GM21526 (cell line): ENCODE measurements at regions not wholly inside any gene's neighbourhood (a gene's known extent, or its start where the extent isn't known, plus 50 kb on each side); places are given as distances from the start of the nearest gene placed in this dataset.

Source experiments
- ATAC-seq: cut with Tn5 transposase; IDR thresholded peaks from one replicate; pipeline ENCODE4 v1.9.1; 2021; ENCODE audit warnings: moderate library complexity; ENCODE audit not compliant: unreplicated experiment, low FRiP score

DNA sequence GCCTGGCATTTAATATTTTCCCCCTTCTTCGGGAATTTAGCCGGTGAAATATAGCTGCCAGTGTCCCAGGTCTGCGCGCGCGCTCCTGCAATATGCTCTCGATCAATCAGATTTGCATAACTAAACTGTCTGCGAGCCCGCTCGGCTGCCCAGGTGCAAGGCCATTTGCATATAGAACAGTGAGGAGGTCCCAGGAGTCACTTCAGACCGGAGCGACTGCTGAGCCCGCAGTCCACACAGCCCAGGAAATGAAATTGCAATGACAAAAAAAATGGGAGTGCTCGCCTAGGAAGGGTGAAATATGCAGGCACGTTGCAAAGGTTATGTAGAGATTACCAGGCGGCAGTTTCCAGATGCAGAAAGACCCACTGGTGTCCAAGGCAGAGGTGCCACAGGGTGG lies 228.5 kb downstream of the VRK1 start:
- no peak for ATAC-seq

DNA sequence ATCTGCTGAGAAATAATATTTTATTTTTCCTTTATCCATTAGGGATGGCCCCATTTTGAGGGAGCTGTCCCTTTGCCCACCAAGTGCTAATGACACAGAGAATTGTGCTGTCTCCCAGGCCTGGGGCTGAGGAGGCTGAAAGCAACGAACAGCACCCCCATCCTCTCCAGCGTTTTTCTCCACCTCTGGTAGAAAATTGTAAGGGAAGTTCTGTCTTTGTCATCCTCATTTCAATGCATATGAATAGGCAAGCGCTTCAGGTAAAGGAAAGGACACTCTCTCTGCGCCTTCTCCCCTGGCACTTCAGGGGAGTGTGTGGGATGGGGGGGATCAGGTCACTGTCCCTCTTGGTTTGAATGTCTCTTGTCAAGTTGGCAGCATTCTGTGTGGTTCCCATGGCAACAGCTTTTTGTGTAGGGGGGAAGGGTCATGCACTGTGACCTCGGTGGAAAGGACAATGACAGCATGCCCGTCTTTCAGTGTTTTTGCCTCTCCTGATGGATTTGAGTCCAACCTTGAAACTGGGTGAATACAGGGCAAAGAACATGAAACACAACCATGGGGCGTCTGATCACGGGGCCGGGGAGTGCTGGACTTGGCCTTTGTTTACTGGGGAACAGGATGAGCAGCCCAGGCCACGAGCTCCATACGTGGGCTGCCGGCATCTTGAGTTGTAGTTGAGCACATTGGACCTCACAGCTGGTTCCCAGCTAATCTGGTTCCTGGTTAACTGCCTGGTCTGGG lies 230.2 kb downstream of the VRK1 start:
- no peak for ATAC-seq

- ATAC-seq = no peak
Measured at GRCh38 chr14:97028382-97028781, 231.2 kb downstream of the VRK1 start.

DNA sequence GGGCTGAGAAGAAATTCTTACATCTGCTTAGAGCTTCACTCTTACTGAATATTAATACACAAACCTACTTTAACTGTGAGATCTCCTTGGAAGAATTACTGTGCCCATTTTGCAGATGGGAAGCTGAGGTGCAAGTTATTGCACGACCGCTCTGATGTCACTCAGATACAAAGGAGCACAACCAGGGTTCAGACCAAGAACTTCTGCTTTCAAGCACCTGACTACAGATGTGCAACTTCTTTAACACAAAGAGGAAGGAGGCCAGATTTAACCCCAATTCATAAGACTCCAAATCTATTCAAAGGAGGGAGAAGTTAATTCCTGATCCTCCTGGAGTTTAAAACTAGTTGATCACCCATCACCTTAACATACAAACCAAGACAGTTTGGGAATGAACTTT lies 232.6 kb downstream of the VRK1 start:
- no peak for ATAC-seq

- ATAC-seq = no peak
Measured at GRCh38 chr14:97031530-97031929, 234.3 kb downstream of the VRK1 start.

DNA sequence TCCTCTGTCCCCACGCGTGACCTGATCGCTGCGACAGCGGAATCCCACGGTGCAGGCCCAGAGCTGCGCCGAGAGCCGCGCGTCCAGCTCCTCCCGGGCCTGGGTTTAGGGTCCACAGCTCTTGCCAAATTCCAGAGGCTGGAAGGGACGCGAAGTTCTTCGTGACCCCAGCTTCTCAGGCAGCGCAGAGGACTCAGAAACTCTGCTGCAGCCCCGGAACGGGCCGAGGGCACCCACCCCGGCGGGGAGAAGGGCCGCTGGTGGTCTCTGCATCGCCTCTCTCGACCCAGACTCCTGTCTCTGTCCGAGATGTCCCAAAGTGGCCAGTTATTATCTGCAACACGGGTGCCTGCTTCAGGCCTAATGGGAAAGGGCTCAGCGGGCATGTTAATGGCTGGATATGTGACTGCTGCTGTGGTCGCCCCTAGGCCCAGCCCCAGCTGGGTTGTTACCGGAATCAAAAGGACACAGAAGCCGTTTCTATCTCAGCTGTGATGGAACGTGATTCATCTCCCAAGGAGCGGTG lies 236.4 kb downstream of the VRK1 start:
- no peak for ATAC-seq

DNA sequence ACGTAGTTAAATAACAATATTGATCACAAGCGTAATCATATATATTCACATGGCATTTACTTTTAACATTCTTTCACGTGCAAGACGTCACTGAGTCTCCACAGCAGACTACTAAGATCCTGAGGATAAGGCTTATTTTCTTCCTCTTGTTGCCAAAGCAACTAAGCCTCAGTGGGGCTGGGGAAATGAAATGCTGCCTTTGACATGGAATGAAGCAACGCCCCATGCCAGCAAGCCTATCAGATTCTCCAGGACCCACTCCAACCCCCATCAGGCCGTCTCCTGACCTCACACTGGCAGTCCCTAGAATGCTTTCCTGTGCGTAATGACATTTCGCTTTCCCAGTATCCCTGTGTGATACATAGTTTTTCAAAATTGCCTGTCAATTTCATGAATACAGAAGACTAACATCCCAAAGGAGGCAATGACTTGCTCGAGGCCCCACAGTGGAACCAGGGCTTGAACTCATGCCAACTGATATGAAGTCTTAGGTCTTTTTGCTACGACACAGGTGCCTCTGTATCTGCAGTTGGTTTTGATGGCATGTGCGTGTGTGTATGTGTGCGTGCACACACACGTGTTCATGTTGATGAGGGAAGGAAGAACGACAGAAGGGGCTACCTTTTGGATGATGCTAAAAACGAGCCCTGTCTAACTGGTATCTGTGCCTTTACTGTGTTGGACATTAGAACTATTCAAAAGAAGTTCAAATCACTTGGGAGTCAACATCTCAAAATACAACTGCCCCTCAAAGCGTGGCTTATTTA lies 239.1 kb downstream of the VRK1 start:
- no peak for ATAC-seq

DNA sequence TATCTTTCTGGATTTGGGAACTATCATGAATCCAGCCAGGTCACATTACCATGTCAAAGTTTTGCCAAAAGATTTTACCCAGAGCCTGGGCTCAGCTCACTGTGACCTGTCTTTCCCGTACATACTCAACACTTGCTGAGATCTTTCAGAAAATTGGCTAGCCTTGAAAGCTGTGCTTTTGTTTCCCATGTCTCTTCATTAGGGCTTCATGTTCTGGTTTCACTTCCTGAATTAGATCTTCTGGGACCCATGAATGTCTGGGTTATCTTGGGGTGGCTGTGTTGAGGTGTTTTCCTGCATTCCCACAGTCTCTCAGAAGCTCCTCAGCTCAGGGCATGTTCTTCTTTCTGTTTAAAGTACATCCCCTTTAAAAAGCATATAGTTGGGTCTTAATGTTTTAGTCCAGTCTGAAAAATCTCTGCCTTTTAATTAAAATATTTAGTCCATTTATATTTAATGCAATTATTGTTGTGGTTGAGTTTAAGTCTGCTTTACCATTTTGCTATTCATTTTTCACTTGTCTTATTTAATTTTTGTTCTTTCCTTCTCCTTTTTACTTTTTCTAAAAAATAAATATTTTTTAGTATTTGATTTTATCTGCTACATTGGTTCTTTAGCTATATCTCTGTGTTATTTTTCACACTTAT lies 242.7 kb downstream of the VRK1 start:
- ATAC-seq = no peak

GRCh38 chr14:97046967-97047366 lies 249.8 kb downstream of the VRK1 start:
- ATAC-seq = no peak

DNA sequence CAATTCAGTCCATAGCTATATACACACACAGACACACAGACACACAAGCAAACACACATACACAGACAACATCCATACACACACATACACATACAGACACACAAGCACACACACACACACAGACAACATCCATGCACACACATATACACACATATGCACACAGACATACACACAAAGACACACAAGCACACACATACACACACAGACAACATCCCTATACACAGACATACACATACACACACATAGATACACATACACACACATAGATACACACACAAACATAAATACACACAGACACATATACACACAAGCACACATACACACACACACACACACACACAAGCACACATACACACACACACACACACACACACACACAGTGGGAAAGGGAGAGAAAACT lies 254.8 kb downstream of the VRK1 start:
- no peak for ATAC-seq

- ATAC-seq = no peak
Measured at GRCh38 chr14:97053941-97054340, 256.8 kb downstream of the VRK1 start.

DNA sequence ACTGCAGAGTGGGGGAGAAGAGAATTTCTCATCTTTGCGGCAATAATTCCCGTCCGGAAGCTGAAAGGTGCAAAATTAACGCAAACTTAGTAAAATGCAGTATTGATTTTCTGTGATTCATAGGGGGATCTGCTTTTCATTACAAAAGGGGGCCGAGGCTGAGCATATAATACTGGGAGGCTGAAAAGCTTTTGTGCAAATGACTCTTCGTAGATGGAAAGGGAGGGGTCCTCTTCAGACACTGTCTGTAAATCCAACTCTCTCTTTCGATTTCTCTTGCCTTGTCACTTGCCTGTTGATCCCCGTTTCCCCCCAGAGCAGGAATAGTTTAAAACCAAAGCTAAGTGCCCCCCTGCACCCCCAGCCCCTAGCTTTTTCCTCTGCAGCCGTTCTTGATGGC lies 258.2 kb downstream of the VRK1 start:
- ATAC-seq = no peak

DNA sequence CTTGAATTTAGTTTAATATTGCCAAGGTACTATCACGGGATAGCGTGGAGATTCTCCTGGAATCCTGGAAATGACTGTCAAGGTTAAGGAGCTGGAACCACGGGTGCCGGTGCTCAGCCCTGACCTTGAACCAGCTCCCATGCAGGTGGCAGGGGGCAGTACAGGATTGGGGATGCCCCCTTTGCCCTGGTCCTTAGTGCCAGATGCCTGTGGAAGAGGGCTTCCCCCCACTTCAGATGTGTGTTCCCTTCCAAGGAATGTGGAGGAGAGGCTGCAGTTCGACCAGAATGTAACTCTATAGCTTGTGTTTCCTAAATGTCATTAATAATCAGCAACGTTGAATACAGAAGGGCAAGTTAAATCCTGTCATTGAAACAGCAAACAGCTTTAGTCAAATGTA lies 258.9 kb downstream of the VRK1 start:
- no peak for ATAC-seq

GRCh38 chr14:97057238-97058073 lies 260.3 kb downstream of the VRK1 start:
- ATAC-seq = no peak

DNA sequence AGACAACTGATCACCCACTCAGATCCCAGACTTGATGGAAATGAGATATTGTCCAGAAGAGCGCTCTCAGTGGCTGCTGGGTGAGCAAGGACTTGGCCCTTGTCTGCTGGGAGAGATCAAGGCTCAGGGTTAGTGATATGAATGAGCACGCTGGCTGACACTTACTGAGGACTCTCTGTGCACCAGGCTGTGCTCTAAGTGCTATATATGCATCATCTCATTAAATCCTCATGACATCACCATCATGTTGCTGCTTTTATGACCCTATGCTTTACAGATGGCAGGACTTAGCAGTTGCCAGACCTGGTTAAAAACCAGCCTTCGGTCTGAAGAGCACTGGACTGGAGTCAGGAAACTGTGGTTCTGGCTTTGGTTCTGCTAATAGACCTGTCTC lies 260.9 kb downstream of the VRK1 start:
- no peak for ATAC-seq

DNA sequence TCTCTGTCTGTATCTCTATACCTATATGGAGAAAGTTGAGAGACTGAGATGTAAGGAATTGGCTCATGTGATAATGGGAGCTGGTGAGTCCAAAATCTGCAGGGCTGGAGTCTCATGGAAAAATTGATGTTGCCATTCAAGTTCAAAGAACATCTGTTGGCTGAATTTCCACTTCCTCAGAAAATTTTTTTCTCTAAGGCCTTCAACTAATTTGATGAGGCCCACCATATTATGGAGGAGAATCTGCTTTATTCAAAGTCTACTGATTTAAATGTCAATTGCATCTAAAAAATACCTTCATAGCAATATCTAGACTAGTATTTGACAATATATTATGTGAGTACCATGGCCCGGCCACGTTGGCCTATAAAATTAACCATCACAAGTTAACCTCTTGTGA lies 261.4 kb downstream of the VRK1 start:
- no peak for ATAC-seq

- ATAC-seq = no peak
Measured at GRCh38 chr14:97061198-97061597, 264.0 kb downstream of the VRK1 start.

GRCh38 chr14:97061714-97062113 lies 264.5 kb downstream of the VRK1 start:
- no peak for ATAC-seq

GRCh38 chr14:97065305-97066067 lies 268.3 kb downstream of the VRK1 start:
- no peak for ATAC-seq
